Kidney (tissue), 13 donors: ENCODE measurements at regions not wholly inside any gene's neighbourhood (a gene's known extent, or its start where the extent isn't known, plus 50 kb on each side); places are given as distances from the start of the nearest gene placed in this dataset.

ENCODE experiments used
- DNase-seq, 5 donors: peaks; one replicate each; pipeline ENCODE4 v3.0.0-alpha.2; 2013 to 2020
- FAIRE-seq: peaks from 2 replicates; lab custom pipeline; 2012; peaks lifted over from hg19 to GRCh38; lab: Jason Lieb, UNC
- H3K27ac ChIP-seq, 2 donors: one replicate each; pipeline ENCODE4 v1.7.0; 2013; ENCODE audit warnings: low read depth in 2 of 2, low read length in 2 of 2, inconsistent platforms in 1 of 2
- H3K27me3 ChIP-seq: one replicate; pipeline ENCODE4 v1.7.1; 2013; ENCODE audit warnings: low read length, inconsistent platforms; ENCODE audit not compliant: control insufficient read depth, insufficient read depth
- H3K36me3 ChIP-seq, 3 donors: one replicate each; pipeline versions ENCODE4 v1.7.0 to v1.7.1; 2013; ENCODE audit warnings: low read length in 3 of 3, control low read depth in 1 of 3, inconsistent platforms in 1 of 3; ENCODE audit not compliant: insufficient read depth in 3 of 3, control insufficient read depth in 2 of 3
- H3K4me1 ChIP-seq, 3 donors: one replicate each; pipeline versions ENCODE4 v1.7.0 to v1.7.1; 2013; ENCODE audit warnings: low read length in 3 of 3, inconsistent platforms in 1 of 3, low read depth in 1 of 3; ENCODE audit not compliant: control insufficient read depth in 2 of 3, insufficient read depth in 2 of 3
- H3K4me3 ChIP-seq, 3 donors: one replicate each; pipeline versions ENCODE4 v1.7.0 to v1.8.1; 2013; ENCODE audit warnings: low read length in 3 of 3, control low read depth in 1 of 3, inconsistent platforms in 1 of 3
- H3K9ac ChIP-seq, 3 donors: one replicate each; pipeline versions ENCODE4 v1.7.0 to v1.7.1; 2013; ENCODE audit warnings: low read length in 3 of 3, control low read depth in 1 of 3, inconsistent platforms in 1 of 3
- H3K9me3 ChIP-seq, 3 donors: one replicate each; pipeline versions ENCODE4 v1.7.0 to v1.7.1; 2013; ENCODE audit warnings: low read length in 3 of 3, control low read depth in 1 of 3, inconsistent platforms in 1 of 3; ENCODE audit not compliant: control insufficient read depth in 2 of 3, insufficient read depth in 1 of 3
- CTCF ChIP-seq: IDR thresholded peaks from 3 replicates; pipeline ENCODE4 v1.5.1; 2012; ENCODE audit warnings: mild to moderate bottlenecking, moderate library complexity, borderline replicate concordance; ENCODE audit not compliant: insufficient read depth; ENCODE audit errors: extremely low read depth
- intact Hi-C: fragments of 100-400 bp; cut with DNase I; formaldehyde crosslinking; loops from one replicate; pipeline ENCODE4 v1.11.1; 2022
- donor health status: control.
- donor health status: control.
- donor health status: control.
- donor health status: control.
- donor health status: control.
- donor health status: DM: yes; HTN: yes; CAD: no.
- donor health status: Normal renal cell carcinoma (clear cell type).

DNA sequence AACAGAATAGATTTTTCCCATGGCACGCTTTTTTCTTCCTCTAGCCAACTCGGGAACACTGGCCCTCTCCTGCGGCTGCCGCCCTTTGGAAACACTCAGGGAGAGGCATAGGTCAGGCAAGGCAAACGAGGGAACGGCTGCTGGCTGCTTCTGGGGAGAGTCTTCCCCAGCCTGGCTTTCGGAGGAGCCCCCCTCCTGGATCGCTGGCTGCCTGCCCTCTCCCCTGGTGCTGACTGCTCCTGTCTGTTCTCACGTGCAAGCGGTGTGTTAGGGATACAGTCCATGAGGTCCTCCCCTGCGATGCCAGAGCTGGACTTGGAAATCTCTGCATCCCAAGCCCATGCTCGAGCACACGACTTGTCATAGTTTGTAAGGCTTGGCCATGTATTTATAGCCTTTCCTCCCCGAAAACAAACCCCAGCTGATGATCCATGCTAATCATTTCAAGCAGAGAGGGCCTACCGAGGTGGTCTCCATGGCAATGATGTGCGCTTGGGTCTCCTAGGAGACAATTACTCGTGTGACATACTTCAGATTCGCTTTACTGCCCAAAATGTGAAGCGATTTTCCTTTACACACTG lies 315.6 kb upstream of the ATP10A start:
- no peak for FAIRE-seq
- DNase-seq: peak in 2 of 5 donors; percentile 36 to 52
- H3K9me3 ChIP-seq: no peaks in the 10 kb centered on the region
- intact Hi-C loops: no loop called here
- H3K4me1 ChIP-seq: no peaks in the 10 kb centered on the region
- H3K4me3 ChIP-seq: no peak overlapping the region
- no peak for TF ChIP-seq CTCF
- H3K27me3 ChIP-seq: no peaks in the 10 kb centered on the region
- no peak overlapping the region for H3K9ac ChIP-seq
- no peak overlapping the region for H3K27ac ChIP-seq
- H3K36me3 ChIP-seq: no peaks in the 10 kb centered on the region

- Histone ChIP-seq H3K9ac (no peak overlapping the region), H3K27me3 (no peaks in the 10 kb centered on the region), H3K27ac (no peak overlapping the region), H3K36me3 (no peaks in the 10 kb centered on the region), H3K9me3 (no peaks in the 10 kb centered on the region), H3K4me1 (no peaks in the 10 kb centered on the region), H3K4me3 (no peak overlapping the region)
- TF ChIP-seq CTCF: no peak
- intact Hi-C loops: no loop called here
- no peak for DNase-seq
- no peak for FAIRE-seq
Observed at GRCh38 chr15:26177816-26178215, 314.7 kb upstream of the ATP10A start.

- FAIRE-seq (no peak), DNase-seq (no peak)
- H3K36me3 ChIP-seq: no peaks in the 10 kb centered on the region
- no peak overlapping the region for H3K4me3 ChIP-seq
- no peaks in the 10 kb centered on the region for H3K27me3 ChIP-seq
- H3K9ac ChIP-seq: no peak overlapping the region
- H3K27ac ChIP-seq: no peak overlapping the region
- intact Hi-C loops: no loop called here
- no peaks in the 10 kb centered on the region for H3K4me1 ChIP-seq
- no peaks in the 10 kb centered on the region for H3K9me3 ChIP-seq
- TF ChIP-seq CTCF: no peak
Observed at GRCh38 chr15:26176831-26177230, 313.7 kb upstream of the ATP10A start.

- intact Hi-C loops: no loop called here
- no peaks in the 10 kb centered on the region for H3K27me3 ChIP-seq
- no peaks in the 10 kb centered on the region for H3K9me3 ChIP-seq
- H3K9ac ChIP-seq: no peak overlapping the region
- no peak overlapping the region for H3K4me3 ChIP-seq
- no peaks in the 10 kb centered on the region for H3K4me1 ChIP-seq
- no peak for TF ChIP-seq CTCF
- DNase-seq (no peak), FAIRE-seq (no peak)
- H3K27ac ChIP-seq: no peak overlapping the region
- no peaks in the 10 kb centered on the region for H3K36me3 ChIP-seq
Observed at GRCh38 chr15:26171266-26171665, 308.1 kb upstream of the ATP10A start.
